ENCODE measurements at regions not wholly inside any gene's neighbourhood (a gene's known extent, or its start where the extent isn't known, plus 50 kb on each side); places are given as distances from the start of the nearest gene placed in this dataset.

GRCh38 chr4:12053556-12053955, 624.9 kb upstream of the HS3ST1 start:
- TF ChIP-seq CTCF (IDR thresholded peaks at IDR 0.05; ENCODE audit: low read depth, low read length, missing input control), result no peak
- TF ChIP-seq SP1 (IDR thresholded peaks at IDR 0.05), result no peak
- no peak for TF ChIP-seq EGR1 (IDR thresholded peaks at IDR 0.05; ENCODE audit: low read depth in 2 of 2)
- TF ChIP-seq TAF1 (conservative IDR thresholded peaks at IDR 0.05), result no peak
- TF ChIP-seq ZBTB33 (IDR thresholded peaks at IDR 0.05), result no peak
